HG02973 (cell line): ENCODE measurements at regions not wholly inside any gene's neighbourhood (a gene's known extent, or its start where the extent isn't known, plus 50 kb on each side); places are given as distances from the start of the nearest gene placed in this dataset.
"Not testable (repeated sequence)": the region's sequence is repeated elsewhere in the genome, so short reads cannot be mapped to it uniquely, and the experiment has no call there.

Source experiments
- ATAC-seq: cut with Tn5 transposase; IDR thresholded peaks from one replicate; pipeline ENCODE4 v1.9.1; 2021; ENCODE audit warnings: moderate library complexity; ENCODE audit not compliant: unreplicated experiment

DNA sequence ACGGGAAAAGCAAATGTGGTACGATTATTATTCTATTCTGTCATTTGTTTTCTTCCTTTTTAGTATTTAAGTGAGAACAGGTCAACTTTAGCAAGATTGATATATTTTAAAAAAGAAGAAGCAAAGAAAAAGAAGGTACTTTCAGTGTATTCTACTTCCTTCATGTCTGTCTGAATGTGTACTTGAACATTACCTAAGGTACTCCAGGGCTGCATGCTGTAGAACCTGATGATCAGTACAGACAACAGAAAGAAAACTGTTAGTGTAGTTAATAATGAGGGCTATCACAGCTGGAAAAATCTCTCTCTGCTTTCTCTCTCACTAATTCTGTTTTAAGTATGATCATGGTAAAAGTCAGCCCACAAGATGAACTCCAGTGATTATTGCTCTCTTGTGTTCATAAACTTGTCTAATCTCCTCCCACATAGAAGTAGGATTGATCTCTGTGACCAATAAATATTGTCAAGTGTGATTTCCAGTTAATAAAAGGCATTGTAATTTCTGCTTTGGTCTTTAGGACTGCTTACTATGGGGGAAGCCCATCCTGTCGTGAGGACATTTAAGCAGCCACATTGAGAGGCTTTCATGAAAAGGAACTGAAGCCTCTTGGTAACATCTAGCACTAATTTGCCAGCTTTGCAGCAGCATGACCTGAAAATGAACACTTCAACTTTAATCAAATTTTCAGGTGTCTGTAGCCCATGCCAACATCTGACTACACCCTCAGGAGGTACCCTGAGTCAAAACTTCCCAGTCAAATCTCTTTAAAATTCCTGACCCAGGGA is 864.0 kb upstream of the ACO1 start:
- no peak for ATAC-seq

- ATAC-seq: no peak
These were observed 848.8 kb upstream of the ACO1 start for GRCh38 chr9:31535651-31536050.

DNA sequence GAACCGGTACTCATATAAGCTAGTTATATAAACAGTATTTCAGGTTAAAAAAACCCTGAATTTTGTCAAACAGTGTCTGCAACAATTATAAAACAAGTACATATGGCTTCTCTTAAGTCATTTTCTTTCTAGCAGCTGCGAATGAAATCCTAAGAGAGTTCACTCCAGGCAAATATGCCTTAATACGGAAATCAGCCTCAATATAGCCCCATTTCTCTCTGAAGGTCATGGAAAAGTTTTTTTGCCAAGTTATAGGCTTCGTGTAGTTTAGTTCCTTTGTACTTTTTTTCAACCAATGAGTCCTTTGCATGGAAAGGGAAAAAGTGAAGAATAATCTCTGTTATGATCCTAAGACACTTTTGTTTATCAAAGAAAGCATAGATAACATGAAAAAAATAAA is 848.0 kb upstream of the ACO1 start:
- no peak for ATAC-seq

- no peak for ATAC-seq
These were observed 842.6 kb upstream of the ACO1 start for GRCh38 chr9:31541721-31542281.

GRCh38 chr9:31542384-31543055 is 841.9 kb upstream of the ACO1 start:
- ATAC-seq: peak; percentile 100

GRCh38 chr9:31554941-31555340 is 829.5 kb upstream of the ACO1 start:
- ATAC-seq: no peak

DNA sequence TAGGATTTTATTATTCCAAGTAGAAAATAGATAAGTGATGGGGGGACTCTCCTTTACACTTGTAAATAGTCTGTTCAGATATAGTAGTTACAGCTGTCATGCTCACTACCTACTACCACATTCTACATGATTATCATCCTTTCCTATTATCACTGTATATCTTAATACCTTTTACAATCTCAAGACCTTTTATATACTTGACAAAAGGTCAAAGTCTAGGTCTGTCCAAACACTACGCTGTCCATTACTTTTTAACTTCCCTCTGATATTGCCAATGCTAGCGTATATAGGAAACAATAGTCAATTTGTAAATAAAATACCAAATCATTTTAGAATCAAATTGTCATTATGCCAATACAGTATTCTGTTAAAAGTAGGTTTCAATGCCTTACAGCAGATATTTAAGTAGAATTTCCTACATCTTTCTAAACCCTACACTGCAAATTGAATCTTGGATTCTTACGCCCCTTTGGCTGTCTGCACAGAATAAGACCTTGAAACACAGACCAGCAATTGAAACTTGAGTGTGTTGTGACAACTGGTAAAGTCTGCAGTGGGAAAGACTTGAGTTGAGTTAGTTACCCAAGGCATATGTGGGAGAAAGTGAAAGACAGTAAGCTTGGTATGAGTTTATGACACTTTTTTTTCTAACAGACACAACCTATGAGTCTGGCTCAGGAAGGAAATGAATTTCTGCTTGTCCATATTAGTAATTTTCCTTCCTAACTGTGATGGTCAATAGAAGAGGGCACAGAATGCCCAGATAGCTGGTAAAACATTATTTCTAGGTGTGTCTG is 827.6 kb upstream of the ACO1 start:
- ATAC-seq: no peak

DNA sequence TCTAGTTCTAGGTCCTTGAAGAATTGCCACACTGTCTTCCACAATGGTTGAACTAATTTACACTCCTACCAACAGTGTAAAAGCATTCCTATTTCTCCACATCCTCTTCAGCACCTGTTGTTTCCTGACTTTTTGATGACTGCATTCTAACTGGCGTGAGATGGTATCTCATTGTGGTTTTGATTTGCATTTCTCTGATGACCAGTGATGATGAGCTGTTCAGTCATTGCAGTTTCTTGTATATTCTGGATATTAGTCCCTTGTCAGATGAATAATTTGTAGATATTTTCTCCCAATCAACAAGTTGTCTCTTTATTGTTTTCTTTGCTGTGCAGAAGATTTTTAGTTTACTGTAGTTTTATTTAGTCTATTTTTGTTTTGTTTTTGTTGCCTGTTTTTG is 812.3 kb upstream of the ACO1 start:
- ATAC-seq: not testable (repeated sequence)

- ATAC-seq: no peak
These were observed 810.9 kb upstream of the ACO1 start for GRCh38 chr9:31573561-31573960.

- ATAC-seq: no peak
These were observed 810.3 kb upstream of the ACO1 start for GRCh38 chr9:31574006-31574765.

GRCh38 chr9:31582071-31582470 is 802.4 kb upstream of the ACO1 start:
- no peak for ATAC-seq

GRCh38 chr9:31582561-31582960 is 801.9 kb upstream of the ACO1 start:
- ATAC-seq: no peak

DNA sequence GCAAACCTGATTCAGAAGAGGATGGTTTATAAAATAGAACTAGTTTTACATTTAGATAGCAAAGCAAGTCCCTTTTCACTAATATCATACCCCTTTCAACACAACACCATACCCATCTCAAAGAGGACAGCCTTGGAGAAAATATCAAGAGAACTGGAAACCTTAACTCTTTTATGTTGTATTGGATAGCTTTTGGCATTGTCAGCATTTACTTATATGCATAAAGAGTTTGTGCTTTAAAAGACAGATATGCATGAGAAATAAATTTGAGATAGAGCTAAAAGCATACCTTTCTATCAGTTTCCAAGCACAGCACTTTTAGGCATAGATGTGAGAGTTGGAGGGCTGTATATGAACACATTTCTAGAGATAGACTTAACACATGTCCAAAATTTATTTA is 799.3 kb upstream of the ACO1 start:
- no peak for ATAC-seq

GRCh38 chr9:31587146-31587545 is 797.3 kb upstream of the ACO1 start:
- ATAC-seq: no peak

- ATAC-seq: no peak
These were observed 796.4 kb upstream of the ACO1 start for GRCh38 chr9:31588006-31588405.

DNA sequence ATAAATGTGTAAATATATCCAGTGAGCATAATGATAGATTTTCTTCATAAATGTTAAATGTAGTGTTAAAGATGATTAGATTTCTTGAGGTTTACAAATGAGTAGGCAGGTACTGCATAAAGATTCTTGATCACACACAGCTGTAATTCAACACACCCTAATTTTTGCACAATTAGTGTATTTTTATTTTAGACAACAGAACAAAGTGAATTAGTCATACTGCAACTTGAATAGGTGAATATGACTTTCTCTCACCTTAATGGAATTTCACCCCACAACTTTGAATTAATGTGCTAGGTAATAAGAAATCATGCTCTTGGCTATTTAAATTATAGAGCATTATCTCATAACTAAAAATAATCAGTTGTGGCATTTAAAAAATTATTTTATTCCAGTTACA is 795.7 kb upstream of the ACO1 start:
- ATAC-seq: no peak

DNA sequence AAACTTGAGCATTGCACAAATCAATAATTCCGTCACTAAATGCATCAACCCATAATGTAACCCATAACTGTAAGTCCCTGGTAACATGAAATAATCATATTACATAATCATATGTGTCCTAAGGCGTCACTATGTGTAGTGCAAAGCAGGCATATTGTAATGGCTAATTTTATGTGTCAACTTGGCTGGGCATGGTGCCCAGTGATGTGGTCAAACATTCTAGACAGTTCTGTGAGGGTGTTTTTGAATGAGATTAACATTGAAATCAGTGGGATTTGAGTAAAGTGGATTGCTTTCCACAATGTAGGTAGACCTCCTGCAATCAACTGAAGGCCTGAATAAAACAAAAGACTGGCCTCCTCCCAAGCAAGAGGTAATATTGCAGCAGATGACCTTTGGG is 794.4 kb upstream of the ACO1 start:
- ATAC-seq: no peak

DNA sequence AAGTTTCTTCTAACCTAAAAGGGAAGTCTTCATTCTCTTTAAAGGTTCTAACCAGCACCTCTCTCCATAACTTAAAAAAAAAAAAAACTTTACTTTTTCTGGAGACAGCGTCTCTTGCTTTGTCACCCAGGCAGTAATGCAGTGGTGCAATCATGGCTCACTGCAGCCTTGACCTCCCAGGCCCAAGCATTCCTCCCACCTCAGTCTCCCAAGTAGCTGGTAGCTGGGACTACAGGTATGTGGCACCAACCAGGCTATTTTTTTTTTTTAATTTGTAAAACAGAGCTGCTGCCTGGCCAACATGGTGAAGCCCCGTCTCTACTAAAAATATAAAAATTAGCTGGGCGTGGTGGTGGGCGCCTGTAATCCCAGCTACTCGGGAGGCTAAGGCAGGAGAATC is 787.4 kb upstream of the ACO1 start:
- ATAC-seq: not testable (repeated sequence)

- peak; percentile 56 for ATAC-seq
These were observed 786.5 kb upstream of the ACO1 start for GRCh38 chr9:31597977-31598376.

DNA sequence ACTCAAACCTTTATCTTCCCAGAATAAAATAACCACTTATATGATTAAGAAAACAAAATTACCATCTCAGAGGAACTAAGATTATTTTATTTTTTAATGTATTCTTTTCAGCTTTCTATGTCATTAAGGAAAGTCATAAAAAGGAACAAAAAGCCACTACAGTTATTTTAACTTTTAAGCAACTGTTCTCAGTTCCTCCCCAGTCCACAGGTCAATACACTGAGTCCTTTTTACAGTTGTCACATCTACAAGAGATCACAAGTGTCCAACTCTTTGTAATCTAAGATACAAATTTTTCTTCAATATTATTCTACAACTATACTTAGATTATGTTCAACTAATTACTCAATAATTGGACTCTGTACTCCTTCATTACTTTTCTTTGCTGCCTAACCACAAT is 782.8 kb upstream of the ACO1 start:
- no peak for ATAC-seq

DNA sequence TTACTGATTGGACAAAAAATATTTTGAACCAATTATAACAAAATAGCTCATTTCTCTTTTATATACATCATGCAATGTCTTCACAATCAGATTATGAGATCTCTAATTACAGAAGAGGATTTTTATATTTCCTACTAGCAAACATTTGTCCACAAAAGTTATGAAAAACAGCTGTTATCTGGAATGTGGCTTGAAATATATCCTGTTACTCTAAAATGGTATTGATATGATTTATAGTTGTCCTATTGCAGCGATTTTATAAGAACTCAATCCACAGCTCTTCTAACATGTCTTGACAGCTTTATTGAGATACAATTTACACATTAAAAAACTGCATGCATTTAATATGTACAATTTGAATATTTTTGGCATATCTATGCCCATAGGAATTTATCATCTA is 779.9 kb upstream of the ACO1 start:
- ATAC-seq: no peak
